ENCODE measurements at regions not wholly inside any gene's neighbourhood (a gene's known extent, or its start where the extent isn't known, plus 50 kb on each side); places are given as distances from the start of the nearest gene placed in this dataset.

GRCh38 chr3:177516158-177517011 lies 319.1 kb upstream of the TBL1XR1 start:
- no peak overlapping the region for H3K4me3 ChIP-seq
- intact Hi-C loops (cut with DNase I; ENCODE audit: low total_unique reads), result loop anchor here (5.0 to 10.0 kb wide), 2 partner anchors 261 to 462 kb away; no protein-coding TSS in a partner anchor

GRCh38 chr3:177517906-177518305 lies 320.6 kb upstream of the TBL1XR1 start:
- H3K4me1 ChIP-seq, result peaks cover 42 to 44% of the 10 kb centered on the region in 2 donors
- no peak for DNase-seq
- no peaks in the 10 kb centered on the region for H3K27me3 ChIP-seq
- ATAC-seq, result no peak
- no peak overlapping the region for H3K27ac ChIP-seq
- in situ Hi-C loops (cut with MboI; ENCODE audit: low sequenced_read_pairs in 4 of 4) (no loop called here), intact Hi-C loops (cut with DNase I; ENCODE audit: low total_unique reads) (loop anchor here (5.0 to 10.0 kb wide), 2 partner anchors 259 to 463 kb away; no protein-coding TSS in a partner anchor)
- H3K36me3 ChIP-seq, result no peaks in the 10 kb centered on the region
- TF ChIP-seq CTCF (IDR thresholded peaks at IDR 0.05 in 4 of 5, conservative IDR thresholded peaks at IDR 0.05 in 1 of 5) (no peak), POLR2A (IDR thresholded peaks at IDR 0.05) (no peak)
- no peaks in the 10 kb centered on the region for H3K9me3 ChIP-seq
- no peak overlapping the region for H3K4me3 ChIP-seq

More at GRCh38 chr3:177516158-177517011, 319.1 kb upstream of the TBL1XR1 start:
- TF ChIP-seq CTCF (IDR thresholded peaks at IDR 0.05 in 4 of 5, conservative IDR thresholded peaks at IDR 0.05 in 1 of 5) (no peak), POLR2A (IDR thresholded peaks at IDR 0.05) (no peak)
- Histone ChIP-seq H3K4me1 (peaks cover 40 to 43% of the 10 kb centered on the region in 2 donors), H3K27ac (peak overlapping the region; percentile 33 to 78 (median 52)), H3K9me3 (no peaks in the 10 kb centered on the region), H3K36me3 (no peaks in the 10 kb centered on the region), H3K27me3 (no peaks in the 10 kb centered on the region)
- DNase-seq (peak; percentile 32 to 56), ATAC-seq (peak; percentile 70 to 90)
- in situ Hi-C loops (cut with MboI; ENCODE audit: low sequenced_read_pairs in 4 of 4), result no loop called here

- Histone ChIP-seq H3K4me1 (peaks cover 31 to 45% of the 10 kb centered on the region in 2 donors), H3K27ac (peak overlapping the region in 2 of 4 donors; percentile 33 to 43), H3K4me3 (peak overlapping the region in 1 of 4 donors; percentile 19), H3K36me3 (no peaks in the 10 kb centered on the region), H3K27me3 (no peaks in the 10 kb centered on the region), H3K9me3 (no peaks in the 10 kb centered on the region)
- DNase-seq, result peak in 1 of 2 donors; percentile 53
- intact Hi-C loops (cut with DNase I; ENCODE audit: low total_unique reads), result loop anchor here (5.0 to 10.0 kb wide), 2 partner anchors 258 to 465 kb away; no protein-coding TSS in a partner anchor
- no peak for TF ChIP-seq CTCF (IDR thresholded peaks at IDR 0.05 in 4 of 5, conservative IDR thresholded peaks at IDR 0.05 in 1 of 5)
- no peak for TF ChIP-seq POLR2A (IDR thresholded peaks at IDR 0.05)
- in situ Hi-C loops (cut with MboI; ENCODE audit: low sequenced_read_pairs in 4 of 4), result no loop called here
- peak in 1 of 2 donors; percentile 57 for ATAC-seq
Observed at GRCh38 chr3:177519588-177519987, 322.3 kb upstream of the TBL1XR1 start.

GRCh38 chr3:177521305-177521704 lies 324.0 kb upstream of the TBL1XR1 start:
- intact Hi-C loops (cut with DNase I; ENCODE audit: low total_unique reads), result no loop called here
- TF ChIP-seq CTCF (IDR thresholded peaks at IDR 0.05 in 4 of 5, conservative IDR thresholded peaks at IDR 0.05 in 1 of 5), result no peak
- TF ChIP-seq POLR2A (IDR thresholded peaks at IDR 0.05), result no peak
- in situ Hi-C loops (cut with MboI; ENCODE audit: low sequenced_read_pairs in 4 of 4), result no loop called here

More at GRCh38 chr3:177521305-177521704, 324.0 kb upstream of the TBL1XR1 start:
- H3K36me3 ChIP-seq, result no peaks in the 10 kb centered on the region
- no peaks in the 10 kb centered on the region for H3K9me3 ChIP-seq
- no peak overlapping the region for H3K27ac ChIP-seq
- ATAC-seq, result no peak
- no peak overlapping the region for H3K4me3 ChIP-seq
- DNase-seq, result no peak
- H3K27me3 ChIP-seq, result no peaks in the 10 kb centered on the region
- H3K4me1 ChIP-seq, result peaks cover 20 to 34% of the 10 kb centered on the region in 2 donors
